ENCODE measurements at regions not wholly inside any gene's neighbourhood (a gene's known extent, or its start where the extent isn't known, plus 50 kb on each side); places are given as distances from the start of the nearest gene placed in this dataset.

- no peak overlapping the region for H2AFZ ChIP-seq
- H3K79me2 ChIP-seq (replicated peaks; ENCODE audit: insufficient read depth) = no peaks in the 10 kb centered on the region
- no peaks in the 10 kb centered on the region for H3K36me3 ChIP-seq (ENCODE audit: insufficient read depth)
- no peak for DNase-seq (ENCODE audit: low spot score)
- H4K20me1 ChIP-seq (replicated peaks; ENCODE audit: insufficient read depth) = no peaks in the 10 kb centered on the region
- Mint-ChIP-seq H3K27me3 (ENCODE audit: insufficient read depth, low read depth, poor library complexity) (peaks cover 2% of the 10 kb centered on the region), H3K27ac (no peak overlapping the region), H3K4me3 (no peak overlapping the region), H3K36me3 (ENCODE audit: low read depth) (no peaks in the 10 kb centered on the region; the same call in 2 of the 3 replicates), H3K4me1 (no peaks in the 10 kb centered on the region), H3K9me3 (no peaks in the 10 kb centered on the region)
- no peak overlapping the region for H3K4me2 ChIP-seq
- TF ChIP-seq POLR2AphosphoS5 (IDR thresholded peaks at IDR 0.05; ENCODE audit: low read depth) (no peak), ZNF462 (CRISPR knock-in tag; IDR thresholded peaks at IDR 0.05) (no peak), JUNB (IDR thresholded peaks at IDR 0.05; ENCODE audit: unreplicated experiment) (no peak), CTCF (conservative IDR thresholded peaks at IDR 0.05; ENCODE audit: low read depth in 2 of 2) (no peak), NANOG (IDR thresholded peaks at IDR 0.05; ENCODE audit: borderline replicate concordance) (no peak), ZNF114 (CRISPR knock-in tag; IDR thresholded peaks at IDR 0.05) (no peak), EZH2 (IDR thresholded peaks at IDR 0.05; ENCODE audit: low read depth, unreplicated experiment) (no peak), EZH2phosphoT487 (IDR thresholded peaks at IDR 0.05; ENCODE audit: unreplicated experiment) (no peak), CREB1 (CRISPR knock-in tag; IDR thresholded peaks at IDR 0.05; ENCODE audit: low read depth) (no peak), STAT1 (IDR thresholded peaks at IDR 0.05; ENCODE audit: unreplicated experiment) (no peak), ETS1 (IDR thresholded peaks at IDR 0.05) (no peak), REST (IDR thresholded peaks at IDR 0.05; ENCODE audit: unreplicated experiment) (no peak), ZNF331 (CRISPR knock-in tag; IDR thresholded peaks at IDR 0.05; ENCODE audit: low read depth) (no peak)
- no peak overlapping the region for H3K27ac ChIP-seq (ENCODE audit: low read depth)
- no peaks in the 10 kb centered on the region for H3K4me1 ChIP-seq (ENCODE audit: insufficient read depth)
- no peaks in the 10 kb centered on the region for H3F3A ChIP-seq (replicated peaks; ENCODE audit: low read depth)
- H3K27me3 ChIP-seq (ENCODE audit: insufficient read depth) = no peaks in the 10 kb centered on the region
- H3K4me3 ChIP-seq = no peak overlapping the region
- 0 out of 2 replicates have a peak, but pooled peaks cover 6% of the 10 kb centered on the region for H3K9me2 ChIP-seq (ENCODE audit: insufficient read depth)
- no peak for ATAC-seq
Observed at GRCh38 chr11:127474766-127475165, 474.2 kb upstream of the KIRREL3 start.

All from GM23338 (cell line).